GM18951 (cell line): ENCODE measurements at regions not wholly inside any gene's neighbourhood (a gene's known extent, or its start where the extent isn't known, plus 50 kb on each side); places are given as distances from the start of the nearest gene placed in this dataset.

Experiments
- POLR2A ChIP-seq: IDR thresholded peaks from 4 replicates; pipeline ENCODE4 v1.6.1; 2011; ENCODE audit warnings: mild to moderate bottlenecking; ENCODE audit not compliant: insufficient read length, insufficient read depth; ENCODE audit errors: extremely low read depth
- in situ Hi-C: fragments of 300-500 bp; cut with MboI; formaldehyde crosslinking; loops from one replicate; pipeline ENCODE4 v1.12.0; 2022; ENCODE audit warnings: low sequenced_read_pairs, mixed read lengths, inconsistent platforms; ENCODE audit not compliant: unreplicated experiment

DNA sequence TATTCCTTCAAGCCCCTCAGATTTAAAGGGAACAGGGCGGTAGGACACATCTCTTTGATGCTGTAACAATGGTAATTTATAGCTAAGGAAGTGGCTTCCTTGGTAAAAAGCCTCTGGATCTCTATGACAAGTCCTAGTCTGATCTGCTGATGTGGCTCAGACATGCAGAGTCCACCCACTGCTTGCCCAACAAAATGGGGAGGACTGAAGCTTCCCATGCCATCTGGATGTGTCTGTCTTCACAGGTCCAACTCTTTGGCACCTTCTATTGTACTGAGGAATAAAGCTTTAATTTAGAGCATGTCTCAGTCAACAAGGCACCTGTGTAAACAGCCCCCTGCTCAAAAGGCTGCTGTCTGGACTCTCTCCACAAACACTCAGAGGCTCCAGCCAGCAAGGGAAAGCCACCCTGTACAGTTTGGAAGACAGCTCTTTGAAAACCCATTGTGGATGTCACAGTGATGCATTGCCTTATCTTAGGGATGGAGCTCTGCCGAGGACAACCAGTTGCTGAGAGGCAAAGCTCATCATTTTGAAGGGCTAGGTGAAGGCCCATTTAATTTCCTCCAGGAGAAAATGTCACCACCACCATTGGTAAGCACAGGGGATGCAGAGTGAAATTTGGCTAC is 348.6 kb upstream of the GRM7 start:
- in situ Hi-C loops, result no loop called here
- no peak for TF ChIP-seq POLR2A

- in situ Hi-C loops, result no loop called here
- no peak for TF ChIP-seq POLR2A
These were observed 344.8 kb upstream of the GRM7 start for GRCh38 chr3:6516143-6516542.

DNA sequence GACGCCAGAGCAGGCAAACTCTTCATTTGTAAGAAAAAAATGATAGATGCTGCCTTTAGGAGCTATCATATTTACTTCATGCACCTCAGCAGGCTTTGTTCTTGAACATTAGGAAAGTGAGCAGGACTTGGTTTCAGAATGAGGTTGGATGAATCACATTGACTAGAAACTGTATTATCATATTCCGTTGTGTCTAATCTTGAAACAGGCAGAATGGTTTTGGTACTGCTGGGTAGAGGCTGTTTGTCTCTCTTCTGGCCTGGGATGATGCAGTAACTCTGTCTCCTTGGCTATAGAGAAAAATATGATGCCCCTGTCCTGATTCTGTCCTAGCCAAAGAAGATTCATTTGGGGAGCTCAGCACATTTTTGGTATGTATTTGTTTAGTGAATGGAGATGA is 344.2 kb upstream of the GRM7 start:
- no peak for TF ChIP-seq POLR2A
- in situ Hi-C loops, result no loop called here

GRCh38 chr3:6518709-6519345 is 342.1 kb upstream of the GRM7 start:
- in situ Hi-C loops, result no loop called here
- TF ChIP-seq POLR2A, result no peak

DNA sequence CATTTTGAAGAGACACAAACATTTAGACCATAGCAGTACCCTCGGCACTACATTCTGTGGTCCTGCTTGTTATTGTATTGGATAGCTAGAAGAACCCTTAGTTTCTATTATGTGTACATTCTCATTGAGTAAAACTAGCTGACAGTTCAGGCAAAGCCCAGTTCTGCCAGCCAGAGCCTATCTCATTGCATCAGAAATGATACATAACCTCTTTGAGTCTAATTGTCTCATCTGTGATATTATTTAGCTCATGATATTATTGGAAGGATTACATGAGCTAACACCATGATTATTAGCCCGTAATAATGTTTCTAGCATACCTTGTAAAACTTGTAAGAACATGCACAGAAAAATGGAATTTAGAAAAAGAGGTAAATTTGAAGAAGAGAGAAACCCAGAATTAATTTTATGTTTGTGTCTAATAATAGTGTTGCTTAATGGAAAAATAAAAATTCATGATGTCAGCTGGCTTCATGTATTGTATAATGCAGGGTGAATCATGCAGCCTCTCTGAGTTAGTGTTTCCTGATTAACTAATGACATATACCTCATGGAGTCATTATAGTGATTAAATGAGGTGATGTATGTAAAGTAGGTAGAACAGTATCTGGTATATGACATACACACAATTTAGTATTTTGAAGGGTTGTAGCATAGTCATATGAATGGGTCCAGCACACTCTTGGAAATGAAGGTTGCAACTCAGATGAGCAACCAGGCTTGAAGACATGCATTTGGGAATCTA is 339.4 kb upstream of the GRM7 start:
- no peak for TF ChIP-seq POLR2A
- in situ Hi-C loops, result no loop called here

DNA sequence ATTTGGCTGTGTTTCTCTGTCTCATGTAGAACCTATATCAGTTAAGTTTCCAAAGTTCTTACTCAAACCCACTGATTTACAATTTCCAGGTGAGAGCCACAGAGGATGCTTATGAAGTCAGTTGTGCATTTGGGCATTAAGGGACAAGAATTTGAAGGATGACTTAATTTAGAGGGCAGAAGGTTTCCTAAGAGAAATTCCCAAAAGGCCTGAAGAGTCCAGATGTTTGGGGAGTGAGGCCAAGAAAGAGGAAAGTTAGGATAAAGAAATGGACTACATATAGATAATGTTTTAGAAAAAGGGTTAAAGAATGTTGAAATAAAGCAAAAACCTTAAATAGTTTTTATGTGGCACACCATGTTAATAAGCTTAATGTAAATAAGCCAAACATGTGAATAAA is 338.7 kb upstream of the GRM7 start:
- TF ChIP-seq POLR2A, result no peak
- in situ Hi-C loops, result no loop called here

GRCh38 chr3:6523043-6523442 is 337.9 kb upstream of the GRM7 start:
- no peak for TF ChIP-seq POLR2A
- in situ Hi-C loops, result no loop called here

DNA sequence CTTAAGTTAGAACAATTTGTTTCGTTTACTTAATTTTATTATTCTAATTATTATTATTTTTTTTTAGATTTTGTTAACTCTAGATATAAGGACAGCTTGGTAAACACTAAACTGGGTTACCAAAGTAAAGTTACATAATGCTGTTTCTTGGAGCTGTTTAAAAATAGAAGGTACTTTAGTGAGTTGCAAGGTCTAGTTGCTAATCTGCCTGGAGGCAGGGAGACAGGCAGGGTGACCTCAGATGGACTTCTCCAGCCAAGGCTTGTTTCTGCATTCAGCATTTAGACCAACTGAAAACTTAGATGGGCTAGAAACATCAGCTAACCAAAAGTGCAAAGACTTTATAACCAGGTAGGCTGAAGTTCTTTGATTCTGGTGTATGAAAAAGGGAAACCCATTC is 336.4 kb upstream of the GRM7 start:
- TF ChIP-seq POLR2A, result no peak
- in situ Hi-C loops, result no loop called here

DNA sequence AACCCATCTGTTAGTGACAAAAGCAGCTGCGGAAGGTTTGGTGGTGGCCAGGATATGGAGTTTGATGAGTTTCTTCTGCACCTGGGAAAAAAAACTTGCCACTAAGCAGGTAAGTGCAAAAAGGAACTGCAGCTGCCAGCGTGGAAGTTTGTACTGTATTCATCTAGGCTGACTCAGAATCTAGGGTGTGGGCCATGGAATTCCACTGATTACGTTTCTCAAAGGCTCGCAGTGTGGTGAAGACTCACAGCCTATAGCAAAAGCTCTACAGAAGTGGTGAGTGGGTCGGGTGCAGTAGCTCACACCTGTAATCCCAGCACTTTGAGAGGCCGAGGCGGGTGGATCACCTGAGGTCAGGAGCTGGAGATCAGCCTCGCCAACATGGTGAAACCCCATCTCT is 334.6 kb upstream of the GRM7 start:
- TF ChIP-seq POLR2A, result no peak
- in situ Hi-C loops, result no loop called here

DNA sequence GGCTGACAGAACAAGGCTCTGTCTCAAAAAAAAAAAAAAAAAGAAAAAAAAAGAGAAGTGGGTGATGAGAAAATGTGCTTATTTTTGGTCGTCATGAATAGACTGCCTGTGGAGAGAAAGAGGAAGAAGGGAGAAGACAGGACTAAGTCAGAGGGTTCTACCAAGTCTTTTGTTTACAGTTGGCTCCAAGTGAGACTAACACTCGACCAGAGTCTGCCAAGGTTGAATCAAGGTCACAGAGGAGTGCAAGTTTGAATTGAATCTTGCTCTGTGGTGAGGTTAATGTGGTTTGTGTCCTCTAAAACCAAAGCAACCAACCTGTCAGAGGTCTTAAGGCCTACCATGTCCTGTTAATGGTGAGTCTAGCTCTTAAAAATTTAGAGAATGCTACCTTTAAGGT is 334.1 kb upstream of the GRM7 start:
- in situ Hi-C loops, result no loop called here
- TF ChIP-seq POLR2A, result no peak

- in situ Hi-C loops, result no loop called here
These were observed 332.0 kb upstream of the GRM7 start for GRCh38 chr3:6528951-6529350.

GRCh38 chr3:6531153-6531552 is 329.8 kb upstream of the GRM7 start:
- no peak for TF ChIP-seq POLR2A
- in situ Hi-C loops, result no loop called here

More at GRCh38 chr3:6528951-6529350, 332.0 kb upstream of the GRM7 start:
- no peak for TF ChIP-seq POLR2A

DNA sequence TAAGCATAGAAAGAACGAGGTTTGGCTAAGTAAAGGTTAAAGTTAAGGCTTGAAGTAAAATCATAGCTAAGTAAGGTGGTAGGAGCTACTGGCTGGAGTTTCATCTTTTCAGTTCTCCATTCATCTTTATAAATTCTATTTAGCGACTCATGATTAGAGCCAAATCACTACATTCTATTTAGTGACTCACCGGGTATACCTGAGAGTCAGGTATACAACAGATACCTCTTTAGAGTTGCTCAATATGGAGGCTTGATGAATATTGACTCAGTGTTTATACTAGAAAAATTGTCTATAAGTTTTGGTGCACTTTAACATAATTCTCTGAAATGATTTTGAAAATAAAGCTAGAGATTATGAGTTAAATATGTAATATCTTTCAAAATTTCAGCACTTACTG is 328.8 kb upstream of the GRM7 start:
- in situ Hi-C loops, result no loop called here

GRCh38 chr3:6540981-6541380 is 319.9 kb upstream of the GRM7 start:
- in situ Hi-C loops, result no loop called here
- no peak for TF ChIP-seq POLR2A

More for the DNA sequence above, 328.8 kb upstream of the GRM7 start:
- TF ChIP-seq POLR2A, result no peak
